ENCODE measurements at regions not wholly inside any gene's neighbourhood (a gene's known extent, or its start where the extent isn't known, plus 50 kb on each side); places are given as distances from the start of the nearest gene placed in this dataset.

GRCh38 chr10:70981171-70981836 is 92.9 kb upstream of the PCBD1 start:
- no peak for TF ChIP-seq CTCF (conservative IDR thresholded peaks at IDR 0.05; ENCODE audit: low read depth, low read length)

GRCh38 chr10:70981936-70982335 is 93.6 kb upstream of the PCBD1 start:
- H3K4me3 ChIP-seq (ENCODE audit: low read length) = no peak overlapping the region
- DNase-seq (ENCODE audit: low read depth) = no peak
- TF ChIP-seq CTCF (conservative IDR thresholded peaks at IDR 0.05; ENCODE audit: low read depth, low read length) = no peak

More at GRCh38 chr10:70981171-70981836, 92.9 kb upstream of the PCBD1 start:
- no peak overlapping the region for H3K4me3 ChIP-seq (ENCODE audit: low read length)
- no peak for DNase-seq (ENCODE audit: low read depth)

- no peak for DNase-seq (ENCODE audit: low read depth)
- TF ChIP-seq CTCF (conservative IDR thresholded peaks at IDR 0.05; ENCODE audit: low read depth, low read length) = no peak
- no peak overlapping the region for H3K4me3 ChIP-seq (ENCODE audit: low read length)
Observed at GRCh38 chr10:70982443-70982842, 94.1 kb upstream of the PCBD1 start.

GRCh38 chr10:70984986-70985722 is 96.8 kb upstream of the PCBD1 start:
- no peak for DNase-seq (ENCODE audit: low read depth)
- TF ChIP-seq CTCF (conservative IDR thresholded peaks at IDR 0.05; ENCODE audit: low read depth, low read length) = no peak
- no peak overlapping the region for H3K4me3 ChIP-seq (ENCODE audit: low read length)

- no peak for DNase-seq (ENCODE audit: low read depth)
Observed at GRCh38 chr10:70985824-70986622, 97.7 kb upstream of the PCBD1 start.

GRCh38 chr10:70986623-70986950 is 98.2 kb upstream of the PCBD1 start:
- no peak for DNase-seq (ENCODE audit: low read depth)
- H3K4me3 ChIP-seq (ENCODE audit: low read length) = no peak overlapping the region
- TF ChIP-seq CTCF (conservative IDR thresholded peaks at IDR 0.05; ENCODE audit: low read depth, low read length) = no peak

More at GRCh38 chr10:70985824-70986622, 97.7 kb upstream of the PCBD1 start:
- H3K4me3 ChIP-seq (ENCODE audit: low read length) = no peak overlapping the region
- no peak for TF ChIP-seq CTCF (conservative IDR thresholded peaks at IDR 0.05; ENCODE audit: low read depth, low read length)

Data from retinal pigment epithelial cell (primary cell).